HL-60 (cell line): ENCODE measurements at regions not wholly inside any gene's neighbourhood (a gene's known extent, or its start where the extent isn't known, plus 50 kb on each side); places are given as distances from the start of the nearest gene placed in this dataset.

Experiments
- DNase-seq, 2 experiments: peaks; one replicate each; pipeline ENCODE4 v3.0.0-alpha.2; 2010 to 2020; ENCODE audit warnings: low read depth in 1 of 2, low spot score in 1 of 2
- H3K27ac ChIP-seq: fragments of 250-450 bp; sonication (Bioruptor Pico); replicated peaks from 2 replicates; pipeline ENCODE4 v1.5.1; 2020; ENCODE audit warnings: mild to moderate bottlenecking, moderate library complexity
- H3K27me3 ChIP-seq: fragments of 250-450 bp; sonication (Bioruptor Pico); 2 replicates; pipeline ENCODE4 v1.5.1; 2021; ENCODE audit warnings: mild to moderate bottlenecking, moderate library complexity; ENCODE audit not compliant: insufficient read depth, poor library complexity, severe bottlenecking
- H3K4me3 ChIP-seq: replicated peaks from 2 replicates; pipeline ENCODE4 v1.5.1; 2011; ENCODE audit warnings: mild to moderate bottlenecking, control low read depth, low read length; ENCODE audit not compliant: insufficient read depth
- CTCF ChIP-seq: IDR thresholded peaks from one replicate; pipeline ENCODE4 v1.5.1; 2011; ENCODE audit warnings: low read length, control low read depth, inconsistent platforms; ENCODE audit not compliant: insufficient read depth
- GABPA ChIP-seq: IDR thresholded peaks from 2 replicates; pipeline ENCODE4 v1.6.1; 2012; ENCODE audit warnings: low read depth
- POLR2AphosphoS5 ChIP-seq: IDR thresholded peaks from 2 replicates; pipeline ENCODE4 v1.6.1; 2012; ENCODE audit warnings: low read depth
- REST ChIP-seq: IDR thresholded peaks from 2 replicates; pipeline ENCODE4 v1.6.1; 2012; ENCODE audit warnings: low read depth; ENCODE audit not compliant: insufficient replicate concordance
- SPI1 ChIP-seq: IDR thresholded peaks from 2 replicates; pipeline ENCODE4 v1.6.1; 2012; ENCODE audit warnings: low read depth, mild to moderate bottlenecking, borderline replicate concordance

- H3K27me3 ChIP-seq: no peaks in the 10 kb centered on the region
- no peak for TF ChIP-seq REST
- no peak for TF ChIP-seq POLR2AphosphoS5
- no peak for TF ChIP-seq SPI1
- TF ChIP-seq GABPA: no peak
- TF ChIP-seq CTCF: no peak
- no peak for DNase-seq
- no peak overlapping the region for H3K4me3 ChIP-seq
- no peak overlapping the region for H3K27ac ChIP-seq
These were observed 119.2 kb upstream of the SCAF11 start for GRCh38 chr12:46109343-46110222.

- H3K4me3 ChIP-seq: no peak overlapping the region
- H3K27me3 ChIP-seq: no peaks in the 10 kb centered on the region
- H3K27ac ChIP-seq: no peak overlapping the region
- DNase-seq: no peak
- TF ChIP-seq POLR2AphosphoS5: no peak
- no peak for TF ChIP-seq GABPA
- TF ChIP-seq CTCF: no peak
- no peak for TF ChIP-seq REST
- no peak for TF ChIP-seq SPI1
These were observed 118.3 kb upstream of the SCAF11 start for GRCh38 chr12:46108721-46109120.

GRCh38 chr12:46107591-46107990, 117.2 kb upstream of the SCAF11 start:
- TF ChIP-seq POLR2AphosphoS5 (no peak), GABPA (no peak), SPI1 (no peak), CTCF (no peak), REST (no peak)
- Histone ChIP-seq H3K27ac (no peak overlapping the region), H3K4me3 (no peak overlapping the region), H3K27me3 (no peaks in the 10 kb centered on the region)
- no peak for DNase-seq
